Inflammatory macrophage treated with lipopolysaccharide for 1 hour (primary cell): ENCODE measurements at regions not wholly inside any gene's neighbourhood (a gene's known extent, or its start where the extent isn't known, plus 50 kb on each side); places are given as distances from the start of the nearest gene placed in this dataset.
A peak's percentile ranks its signal among the peaks of the same experiment; 100 is the strongest.
"Not testable (repeated sequence)": the region's sequence is repeated elsewhere in the genome, so short reads cannot be mapped to it uniquely, and the experiment has no call there.

Experiments used
- DNase-seq, 2 donors: peaks; one replicate each; pipeline ENCODE4 v3.0.0-alpha.2; 2020 to 2022

DNA sequence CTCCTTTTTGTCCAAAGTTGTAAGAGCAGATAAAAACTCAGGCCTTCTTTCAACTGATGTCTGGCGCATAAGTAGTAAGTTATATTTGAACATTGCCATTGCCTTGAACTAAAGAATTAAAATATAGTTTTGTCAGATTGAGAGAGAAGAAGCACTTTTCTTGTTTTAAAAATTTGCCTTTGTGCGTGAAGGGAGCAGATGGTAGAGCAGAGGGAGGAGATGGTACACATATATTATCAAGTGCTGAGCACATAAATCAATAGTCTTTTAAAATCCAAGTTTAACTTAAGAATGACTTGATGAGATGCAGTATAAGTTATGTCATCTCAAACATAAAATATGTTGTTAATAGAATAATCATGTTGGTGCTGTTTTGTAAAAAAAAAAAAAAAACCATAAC is 504.6 kb upstream of the KLHL1 start:
- no peak for DNase-seq

DNA sequence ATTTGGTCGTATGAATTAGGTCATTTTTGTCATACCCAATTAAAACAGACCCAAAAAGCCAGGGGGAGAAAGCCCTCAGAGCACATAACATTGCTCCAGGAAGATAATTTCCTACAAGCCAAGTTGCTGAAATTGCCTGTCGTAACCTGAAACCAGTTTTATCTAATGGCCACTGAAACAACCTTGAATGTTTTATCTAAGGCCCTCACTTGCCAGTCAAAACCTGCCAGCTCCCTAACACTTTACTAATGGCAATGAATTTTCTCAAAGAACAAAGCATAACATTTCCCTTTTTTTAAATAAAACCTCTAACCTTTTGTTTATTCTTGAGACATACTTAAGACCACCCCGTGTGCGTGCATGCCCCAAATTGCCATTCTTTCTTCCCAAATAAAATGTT is 496.2 kb upstream of the KLHL1 start:
- no peak for DNase-seq

- DNase-seq = no peak
Measured at GRCh38 chr13:70593716-70594115, 485.5 kb upstream of the KLHL1 start.

- DNase-seq = no peak
Measured at GRCh38 chr13:70585109-70585508, 476.9 kb upstream of the KLHL1 start.

DNA sequence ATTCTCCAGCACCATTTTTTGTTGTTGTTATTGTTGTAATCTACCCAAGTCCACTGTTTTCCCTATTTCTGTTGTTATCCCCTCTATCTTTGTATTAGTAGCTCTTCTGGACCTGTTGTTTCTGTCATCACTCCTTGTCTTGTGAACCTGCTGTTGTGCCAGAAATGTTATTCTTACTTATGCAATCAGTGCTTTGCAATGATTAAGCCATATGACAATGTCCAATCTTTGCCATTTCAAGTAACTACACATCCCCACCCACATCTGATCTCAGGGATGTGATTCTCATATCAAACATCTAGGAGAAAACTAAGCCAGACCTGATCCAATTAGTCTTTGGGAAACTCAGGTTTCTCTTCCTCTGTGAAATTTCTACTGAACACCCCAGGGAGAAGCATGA is 472.6 kb upstream of the KLHL1 start:
- no peak for DNase-seq

GRCh38 chr13:70579941-70580340 is 471.7 kb upstream of the KLHL1 start:
- DNase-seq = no peak

DNA sequence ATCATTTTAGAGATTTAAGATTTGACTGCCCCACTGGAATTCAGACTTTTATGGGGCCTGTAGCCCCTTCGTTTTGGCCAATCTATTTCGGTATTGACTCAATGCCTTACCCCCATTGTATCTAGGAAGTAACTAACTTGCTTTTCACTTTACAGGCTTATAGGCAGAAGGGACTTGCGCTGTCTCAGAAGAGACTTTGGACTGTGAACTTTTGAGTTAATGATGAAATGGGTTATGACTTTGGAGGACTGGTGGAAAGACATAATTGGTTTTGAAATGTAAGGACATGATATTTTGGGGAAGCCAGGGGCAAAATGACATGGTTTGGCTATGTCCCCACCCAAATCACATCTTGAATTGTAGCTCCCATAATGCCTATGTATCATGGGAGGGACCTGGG is 463.0 kb upstream of the KLHL1 start:
- DNase-seq = no peak

DNA sequence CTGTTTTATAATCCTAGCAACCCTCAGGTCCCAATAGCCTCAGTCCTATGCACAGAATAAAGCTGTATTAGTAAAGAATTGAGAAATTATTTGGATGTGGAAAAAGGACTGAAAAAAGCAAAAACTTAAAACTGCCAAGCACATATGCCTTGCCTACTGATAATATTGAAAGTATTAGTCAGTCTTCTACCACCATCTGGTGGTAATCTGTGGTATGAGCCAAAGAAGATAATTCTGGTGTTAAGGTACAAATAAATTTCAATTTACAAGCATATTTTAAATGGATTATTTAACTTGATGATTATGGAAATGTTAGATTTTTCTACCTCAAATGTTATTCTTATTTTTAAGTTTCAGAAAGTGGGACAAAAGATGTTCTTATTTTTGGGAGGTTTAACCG is 460.3 kb upstream of the KLHL1 start:
- DNase-seq = peak; percentile 8 to 51

DNA sequence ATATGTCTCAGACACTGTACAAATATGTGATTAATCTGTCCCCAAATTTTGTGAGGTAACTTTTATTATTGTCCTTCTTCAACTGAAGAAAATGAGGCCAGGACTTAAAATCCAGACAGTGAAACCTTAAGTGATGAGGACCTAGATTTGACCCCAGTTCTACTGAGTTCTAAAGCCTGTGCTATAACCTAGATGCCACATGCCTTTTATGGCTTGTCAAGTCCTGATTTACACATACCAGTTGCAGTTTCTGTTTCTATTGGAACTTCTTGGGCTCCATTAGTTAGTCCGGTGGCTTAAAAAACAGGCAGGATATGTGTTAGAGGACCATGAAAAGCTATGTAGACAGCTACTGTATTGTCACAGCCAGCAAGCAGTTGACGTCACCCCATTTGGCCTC is 436.5 kb upstream of the KLHL1 start:
- no peak for DNase-seq

- DNase-seq = no peak
Measured at GRCh38 chr13:70541451-70541850, 433.2 kb upstream of the KLHL1 start.

DNA sequence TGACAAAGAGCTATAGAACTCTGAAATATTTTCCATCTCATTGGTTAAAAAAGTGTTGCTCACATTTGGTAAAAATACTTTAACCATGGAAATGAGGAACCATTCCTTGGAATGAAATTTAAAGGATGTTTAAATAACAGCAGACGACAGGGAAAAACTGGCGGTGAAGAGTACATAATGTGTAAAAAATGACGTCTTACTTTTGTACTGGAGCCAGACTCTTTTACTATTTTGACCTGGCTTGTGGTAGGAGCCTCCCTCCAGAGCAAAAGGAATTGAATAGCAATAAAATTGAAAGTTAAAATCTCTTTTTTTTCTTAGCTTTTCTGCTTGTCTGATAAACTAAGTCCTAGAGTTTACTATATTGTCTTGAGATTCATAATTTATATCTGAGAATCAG is 426.2 kb upstream of the KLHL1 start:
- no peak for DNase-seq

GRCh38 chr13:70529652-70530051 is 421.4 kb upstream of the KLHL1 start:
- DNase-seq = no peak

- no peak for DNase-seq
Measured at GRCh38 chr13:70527599-70527998, 419.3 kb upstream of the KLHL1 start.

GRCh38 chr13:70523622-70524021 is 415.4 kb upstream of the KLHL1 start:
- no peak for DNase-seq

DNA sequence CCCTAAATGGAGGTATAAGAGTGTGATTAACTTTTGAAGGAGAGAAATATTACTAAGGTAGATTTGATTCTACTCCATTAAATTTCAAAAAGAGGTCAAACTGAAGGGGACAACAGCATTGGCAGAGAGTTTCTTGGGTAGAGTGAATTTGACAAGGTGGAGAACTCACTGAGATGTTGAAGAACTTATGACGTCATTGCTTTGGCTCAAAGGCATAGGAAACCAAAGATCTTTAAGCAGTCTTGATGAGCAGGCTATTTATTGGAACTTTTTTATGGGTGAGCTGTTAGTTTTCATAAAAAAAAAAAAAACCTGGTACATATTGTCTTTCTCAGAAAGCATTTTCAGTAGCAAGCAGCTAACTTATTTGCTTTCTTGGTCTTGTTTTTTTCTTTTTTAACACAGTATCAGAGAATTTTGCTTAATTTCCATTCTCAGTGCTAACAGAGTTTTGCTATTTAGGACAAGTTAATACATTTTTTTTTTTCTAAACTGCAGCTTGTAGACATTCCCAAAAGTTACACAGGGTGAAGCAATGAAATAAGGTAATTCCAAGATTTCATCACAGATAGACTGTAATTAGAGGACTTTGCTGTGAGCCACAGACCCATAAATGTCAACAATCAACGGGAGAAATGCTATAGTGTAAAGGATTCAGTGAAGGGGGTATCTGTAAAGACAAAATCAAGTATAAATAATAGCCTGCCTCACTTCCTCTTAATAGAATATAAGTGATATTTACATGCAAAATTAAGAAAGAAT is 412.2 kb upstream of the KLHL1 start:
- no peak for DNase-seq

GRCh38 chr13:70518081-70518480 is 409.8 kb upstream of the KLHL1 start:
- DNase-seq = no peak

GRCh38 chr13:70516226-70516625 is 408.0 kb upstream of the KLHL1 start:
- DNase-seq = no peak

- DNase-seq = not testable (repeated sequence)
Measured at GRCh38 chr13:70511861-70512417, 403.7 kb upstream of the KLHL1 start.

DNA sequence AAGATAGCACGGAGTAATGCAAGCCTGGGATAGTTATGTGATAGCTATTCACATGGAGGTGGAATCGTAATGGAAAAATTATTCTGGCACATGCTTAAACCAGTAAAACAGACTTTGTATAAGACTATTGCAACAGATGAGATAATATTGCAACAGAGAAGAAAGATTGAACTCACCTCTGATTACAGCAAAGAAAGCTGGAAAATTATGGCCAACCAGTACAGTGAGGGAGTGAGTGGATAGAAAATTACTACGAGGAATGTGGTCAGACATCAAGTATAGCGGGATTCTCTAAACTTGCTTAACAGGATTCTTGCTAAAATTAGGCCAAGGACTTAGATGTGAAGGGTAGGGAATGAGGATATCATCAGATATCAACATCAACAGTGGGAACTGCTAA is 397.6 kb upstream of the KLHL1 start:
- no peak for DNase-seq

GRCh38 chr13:70502944-70503343 is 394.7 kb upstream of the KLHL1 start:
- DNase-seq = no peak

DNA sequence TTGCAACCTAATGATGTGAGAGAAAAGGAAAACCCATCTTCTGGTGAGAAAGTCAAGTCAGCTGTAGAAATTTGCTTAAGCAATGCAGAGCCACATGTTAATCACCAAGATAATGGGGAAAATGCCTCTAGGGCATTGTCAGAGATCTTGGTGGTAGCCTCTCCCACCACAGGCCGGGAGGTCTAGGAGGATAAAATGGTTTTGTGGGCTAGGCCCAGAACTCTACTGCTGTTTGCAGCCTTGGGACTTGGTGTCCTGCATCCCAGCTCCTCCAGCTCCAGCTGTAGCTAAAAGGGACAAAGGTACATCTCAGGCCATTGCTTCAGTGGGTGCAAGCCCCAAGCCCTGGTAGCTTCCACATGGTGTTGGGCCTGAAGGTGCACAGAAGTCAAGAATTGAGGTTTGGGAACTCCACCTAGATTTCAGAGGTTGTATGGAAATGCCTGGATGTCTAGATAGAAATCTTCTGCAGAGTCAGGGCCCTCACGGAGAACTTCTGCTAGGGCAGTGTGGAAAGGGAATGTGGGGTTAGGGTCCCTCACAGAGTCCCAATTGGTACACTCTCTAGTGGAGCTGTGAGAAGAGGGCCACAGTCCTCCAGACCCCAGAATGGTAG is 382.2 kb upstream of the KLHL1 start:
- DNase-seq = no peak

DNA sequence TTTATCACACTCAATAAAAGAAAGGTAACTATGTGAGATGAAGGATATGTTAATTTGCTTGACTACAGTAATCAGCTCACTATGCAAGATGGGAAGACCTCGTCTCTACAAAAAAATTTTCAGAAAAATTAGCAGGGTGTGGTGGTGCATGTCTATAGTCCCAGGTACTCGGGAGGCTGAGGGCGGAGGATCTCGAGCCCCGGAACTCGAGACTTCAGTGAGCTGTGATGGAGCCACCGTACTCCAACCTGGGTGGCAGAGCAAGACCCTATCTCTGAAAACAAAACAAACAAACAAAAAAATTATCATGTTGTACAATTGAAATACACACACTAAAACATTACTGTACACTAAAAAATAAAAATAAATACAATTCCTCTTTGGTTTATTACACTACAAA is 376.7 kb upstream of the KLHL1 start:
- no peak for DNase-seq

DNA sequence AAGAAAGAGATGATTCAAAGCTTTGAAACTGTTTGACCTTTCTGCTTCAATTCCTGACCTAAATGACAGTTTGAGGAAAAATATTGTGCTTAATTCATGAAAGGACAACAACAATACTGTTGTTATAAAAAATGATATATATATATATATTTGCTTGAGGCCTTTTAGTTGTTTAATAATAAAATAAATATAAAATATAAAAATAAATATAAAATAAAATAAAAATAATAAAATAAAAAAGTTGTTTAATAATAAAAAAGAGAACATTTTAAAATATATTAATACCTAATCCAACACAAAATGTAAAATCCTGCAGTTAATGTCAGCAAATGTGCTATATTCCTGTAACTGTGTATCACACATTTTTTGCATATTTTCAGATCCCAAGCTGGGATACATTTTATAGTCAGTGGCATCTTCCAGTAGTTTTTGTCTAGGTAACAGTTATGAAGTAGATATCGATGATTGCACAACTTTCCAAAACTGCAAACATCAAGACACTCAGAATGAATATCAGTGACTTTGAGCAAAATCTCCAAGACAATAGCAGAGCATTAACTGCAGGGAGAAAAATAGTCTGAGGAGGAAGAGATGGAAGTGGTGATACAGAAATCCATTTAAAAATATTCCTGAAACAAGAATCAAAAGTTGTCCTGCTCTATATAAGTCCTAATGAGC is 375.5 kb upstream of the KLHL1 start:
- no peak for DNase-seq

DNA sequence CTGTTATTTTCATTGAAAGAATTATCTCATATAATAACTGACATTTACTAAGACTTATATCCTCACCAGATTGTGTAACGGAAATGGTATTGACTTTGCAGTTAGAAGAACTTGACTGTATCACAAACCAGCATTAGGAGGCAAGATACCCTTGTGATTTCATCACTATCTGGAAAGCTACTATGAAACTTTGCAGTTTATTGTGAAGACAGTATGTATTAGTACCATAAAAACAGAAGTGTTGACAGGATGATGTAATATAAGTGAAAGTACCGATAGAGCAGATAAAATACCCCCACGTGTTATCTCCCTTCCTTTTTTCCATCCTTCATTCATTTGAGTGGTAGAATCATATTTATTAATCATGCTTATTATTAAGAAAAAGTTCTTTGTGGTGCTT is 365.7 kb upstream of the KLHL1 start:
- DNase-seq = no peak
